Peyer's patch (tissue), 4 donors: ENCODE measurements at regions not wholly inside any gene's neighbourhood (a gene's known extent, or its start where the extent isn't known, plus 50 kb on each side); places are given as distances from the start of the nearest gene placed in this dataset.
"Not testable (repeated sequence)": the region's sequence is repeated elsewhere in the genome, so short reads cannot be mapped to it uniquely, and the experiment has no call there.

Experiments
- DNase-seq, 3 donors: peaks; one replicate each; pipeline ENCODE4 v3.0.0-alpha.2; 2017 to 2019
- H3K27ac ChIP-seq, 4 donors: fragments of 200-600 bp; sonication (generic); one replicate each; pipeline ENCODE4 v1.5.1; 2016 to 2019
- H3K27me3 ChIP-seq, 2 donors: fragments of 200-600 bp; sonication (generic); one replicate each; pipeline ENCODE4 v1.5.1; 2019
- H3K36me3 ChIP-seq, 3 donors: fragments of 200-600 bp; sonication (generic); one replicate each; pipeline ENCODE4 v1.5.1; 2016 to 2019
- H3K4me1 ChIP-seq, 4 donors: fragments of 200-600 bp; sonication (generic); one replicate each; pipeline ENCODE4 v1.5.1; 2016 to 2019
- H3K4me3 ChIP-seq, 4 donors: fragments of 200-600 bp; sonication (generic); 1 replicate in 3 of 4; 2 replicates in 1 of 4; pipeline ENCODE4 v1.5.1; 2016 to 2019; ENCODE audit warnings: mild to moderate bottlenecking in 1 of 4
- H3K9me3 ChIP-seq, 4 donors: fragments of 200-600 bp; sonication (generic); one replicate each; pipeline ENCODE4 v1.5.1; 2016 to 2019; ENCODE audit warnings: mild to moderate bottlenecking in 1 of 4
- CTCF ChIP-seq, 6 experiments: fragments of 450-650 bp in 4 of 6; fragments of 200-600 bp in 2 of 6; sonication (generic) in 1 of 6; IDR thresholded peaks; one replicate each; pipeline ENCODE4 v1.5.1; 2017 to 2019; ENCODE audit warnings: antibody characterized with exemption in 6 of 6, mild to moderate bottlenecking in 3 of 6, moderate library complexity in 1 of 6
- POLR2A ChIP-seq, 2 donors: fragments of 450-650 bp; IDR thresholded peaks; one replicate each; pipeline ENCODE4 v1.5.1; 2017; ENCODE audit warnings: antibody characterized with exemption in 2 of 2, mild to moderate bottlenecking in 2 of 2, moderate library complexity in 2 of 2

GRCh38 chr3:162610261-162610660 is 1113.7 kb downstream of the OTOL1 start:
- TF ChIP-seq CTCF (IDR thresholded peaks at IDR 0.05) (no peak), POLR2A (IDR thresholded peaks at IDR 0.05) (no peak)
- Histone ChIP-seq H3K27ac (no peak overlapping the region), H3K9me3 (no peaks in the 10 kb centered on the region), H3K36me3 (no peaks in the 10 kb centered on the region), H3K4me1 (no peaks in the 10 kb centered on the region), H3K4me3 (no peak overlapping the region), H3K27me3 (no peaks in the 10 kb centered on the region)
- no peak for DNase-seq

- Histone ChIP-seq H3K27ac (no peak overlapping the region), H3K9me3 (no peaks in the 10 kb centered on the region), H3K36me3 (no peaks in the 10 kb centered on the region), H3K4me3 (no peak overlapping the region), H3K27me3 (no peaks in the 10 kb centered on the region), H3K4me1 (no peaks in the 10 kb centered on the region)
- TF ChIP-seq POLR2A (IDR thresholded peaks at IDR 0.05) (no peak), CTCF (IDR thresholded peaks at IDR 0.05) (no peak)
- no peak for DNase-seq
These were observed 1116.4 kb downstream of the OTOL1 start for GRCh38 chr3:162612991-162613390.

- H3K4me1 ChIP-seq = no peaks in the 10 kb centered on the region
- H3K27me3 ChIP-seq = no peaks in the 10 kb centered on the region
- no peaks in the 10 kb centered on the region for H3K9me3 ChIP-seq
- H3K4me3 ChIP-seq = no peak overlapping the region
- DNase-seq = no peak
- TF ChIP-seq CTCF (IDR thresholded peaks at IDR 0.05) = no peak
- TF ChIP-seq POLR2A (IDR thresholded peaks at IDR 0.05) = no peak
- H3K36me3 ChIP-seq = no peaks in the 10 kb centered on the region
- no peak overlapping the region for H3K27ac ChIP-seq
These were observed 1129.6 kb downstream of the OTOL1 start for GRCh38 chr3:162626172-162626571.

- TF ChIP-seq CTCF (IDR thresholded peaks at IDR 0.05) = no peak
- no peak for TF ChIP-seq POLR2A (IDR thresholded peaks at IDR 0.05)
- no peak for DNase-seq
- H3K36me3 ChIP-seq = no peaks in the 10 kb centered on the region
- no peak overlapping the region for H3K4me3 ChIP-seq
- no peaks in the 10 kb centered on the region for H3K4me1 ChIP-seq
- no peaks in the 10 kb centered on the region for H3K9me3 ChIP-seq
- H3K27ac ChIP-seq = no peak overlapping the region
- H3K27me3 ChIP-seq = no peaks in the 10 kb centered on the region
These were observed 1131.9 kb downstream of the OTOL1 start for GRCh38 chr3:162628531-162628930.

GRCh38 chr3:162629372-162629771 is 1132.8 kb downstream of the OTOL1 start:
- H3K4me1 ChIP-seq = no peaks in the 10 kb centered on the region
- no peak overlapping the region for H3K4me3 ChIP-seq
- no peaks in the 10 kb centered on the region for H3K36me3 ChIP-seq
- TF ChIP-seq POLR2A (IDR thresholded peaks at IDR 0.05) = no peak
- TF ChIP-seq CTCF (IDR thresholded peaks at IDR 0.05) = no peak
- H3K9me3 ChIP-seq = no peaks in the 10 kb centered on the region
- no peak overlapping the region for H3K27ac ChIP-seq
- no peak for DNase-seq
- H3K27me3 ChIP-seq = no peaks in the 10 kb centered on the region

- Histone ChIP-seq H3K9me3 (no peaks in the 10 kb centered on the region), H3K27ac (no peak overlapping the region), H3K4me3 (no peak overlapping the region), H3K36me3 (no peaks in the 10 kb centered on the region), H3K27me3 (no peaks in the 10 kb centered on the region), H3K4me1 (no peaks in the 10 kb centered on the region)
- DNase-seq = no peak
- no peak for TF ChIP-seq CTCF (IDR thresholded peaks at IDR 0.05)
- no peak for TF ChIP-seq POLR2A (IDR thresholded peaks at IDR 0.05)
These were observed 1136.1 kb downstream of the OTOL1 start for GRCh38 chr3:162632672-162633071.

- H3K36me3 ChIP-seq, H3K27me3 ChIP-seq, H3K9me3 ChIP-seq, H3K4me1 ChIP-seq, H3K4me3 ChIP-seq, H3K27ac ChIP-seq, DNase-seq: not testable (repeated sequence)
These were observed 1143.6 kb downstream of the OTOL1 start for GRCh38 chr3:162640208-162640607.
